ENCODE measurements at regions not wholly inside any gene's neighbourhood (a gene's known extent, or its start where the extent isn't known, plus 50 kb on each side); places are given as distances from the start of the nearest gene placed in this dataset.

DNA sequence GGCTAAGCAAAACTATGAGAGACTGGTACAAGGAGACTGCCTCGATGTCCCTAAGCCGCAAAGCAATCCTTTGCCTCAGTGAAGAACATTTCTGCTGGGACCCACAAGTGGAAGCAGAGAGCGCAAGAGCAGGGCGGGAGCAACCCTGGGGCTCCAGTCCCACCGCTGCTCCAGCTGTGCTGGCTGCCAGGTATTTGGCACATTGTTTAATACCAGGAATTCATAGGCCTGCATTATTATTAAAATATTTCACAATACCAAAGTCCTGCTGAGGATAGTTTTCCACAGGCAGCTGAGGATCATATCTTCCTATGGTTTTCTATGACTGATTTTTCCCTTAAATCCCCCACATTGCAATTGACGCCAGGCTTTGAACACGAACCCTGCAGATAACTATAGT is 163.5 kb upstream of the TLL1 start:
- H3K4me1 Mint-ChIP-seq: no peaks in the 10 kb centered on the region
- H3K27me3 Mint-ChIP-seq: no peaks in the 10 kb centered on the region
- no peak overlapping the region for H3K4me3 Mint-ChIP-seq
- no peak overlapping the region for H3K27ac Mint-ChIP-seq
- intact Hi-C loops (cut with micrococcal nuclease): no loop called here
- H3K36me3 Mint-ChIP-seq (ENCODE audit: low read depth): no peaks in the 10 kb centered on the region
- no peak for DNase-seq
- H3K9me3 Mint-ChIP-seq: no peaks in the 10 kb centered on the region

DNA sequence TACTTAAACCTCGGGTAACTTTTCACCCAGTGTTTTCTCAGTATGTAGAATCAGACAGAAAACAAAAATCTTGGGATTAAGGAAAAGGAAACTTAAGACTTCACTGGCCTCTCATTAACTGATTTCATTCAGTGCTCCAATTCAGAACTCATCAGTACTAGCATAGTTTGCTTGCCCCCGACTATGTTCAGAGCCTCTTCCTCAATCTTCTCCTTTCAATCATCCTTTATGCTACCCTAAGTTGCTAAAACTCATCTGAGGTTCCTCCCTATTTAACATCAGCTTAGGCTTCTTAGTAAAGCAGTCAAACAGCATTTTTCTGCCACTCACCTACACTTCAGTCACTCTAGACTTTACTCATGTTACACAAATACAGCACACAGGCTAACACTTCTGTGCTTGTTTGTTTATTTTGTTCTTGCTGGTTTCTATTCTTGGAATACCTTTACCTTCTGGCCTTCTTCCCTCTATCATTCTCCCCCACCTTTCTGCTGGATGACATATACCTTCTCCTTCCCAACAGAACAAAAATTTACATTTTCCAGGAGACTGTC is 163.0 kb upstream of the TLL1 start:
- H3K36me3 Mint-ChIP-seq (ENCODE audit: low read depth): no peaks in the 10 kb centered on the region
- H3K4me3 Mint-ChIP-seq: no peak overlapping the region
- no peaks in the 10 kb centered on the region for H3K27me3 Mint-ChIP-seq
- H3K4me1 Mint-ChIP-seq: no peaks in the 10 kb centered on the region
- intact Hi-C loops (cut with micrococcal nuclease): no loop called here
- H3K27ac Mint-ChIP-seq: no peak overlapping the region
- DNase-seq: no peak
- H3K9me3 Mint-ChIP-seq: no peaks in the 10 kb centered on the region

DNA sequence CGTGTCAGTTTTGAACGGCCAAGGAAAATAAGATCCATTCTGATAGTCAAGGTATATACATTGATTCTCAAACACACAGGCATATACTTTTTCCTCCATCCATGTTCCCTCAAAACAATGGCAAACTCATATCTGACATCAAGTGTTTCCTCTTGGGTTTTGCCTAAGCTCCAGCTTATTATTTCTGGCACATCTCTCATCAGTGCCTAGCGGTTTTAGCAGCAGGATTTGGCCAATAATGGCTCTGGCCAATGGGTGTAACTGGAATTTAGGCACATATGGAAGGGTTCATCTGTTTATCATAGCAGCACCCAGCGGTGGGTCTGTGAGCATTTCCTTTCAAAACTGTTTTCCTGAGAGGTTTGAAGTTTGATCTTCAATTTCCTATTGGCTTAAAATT is 161.6 kb upstream of the TLL1 start:
- Mint-ChIP-seq H3K9me3 (no peaks in the 10 kb centered on the region), H3K36me3 (ENCODE audit: low read depth) (no peaks in the 10 kb centered on the region), H3K4me3 (no peak overlapping the region), H3K4me1 (no peaks in the 10 kb centered on the region), H3K27ac (no peak overlapping the region), H3K27me3 (no peaks in the 10 kb centered on the region)
- intact Hi-C loops (cut with micrococcal nuclease): no loop called here
- DNase-seq: no peak

DNA sequence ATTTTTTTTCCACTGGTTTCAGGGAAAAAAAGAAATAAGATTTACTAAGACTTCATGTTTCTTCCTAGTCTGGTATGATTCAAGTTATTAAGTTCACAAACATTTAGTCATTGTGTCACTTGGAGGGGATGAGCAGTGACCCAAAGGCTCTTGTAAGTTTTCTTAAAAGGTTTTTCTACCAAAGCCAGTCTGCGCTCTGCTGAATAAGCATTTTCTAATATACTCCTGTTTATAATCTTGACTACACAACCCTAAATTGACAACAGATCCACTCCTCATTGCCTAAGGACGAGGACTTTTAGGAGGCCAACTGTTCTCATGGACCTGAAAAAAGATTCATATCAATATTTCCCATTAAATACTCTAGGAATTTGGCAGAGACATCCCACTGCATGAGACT is 161.1 kb upstream of the TLL1 start:
- Mint-ChIP-seq H3K4me3 (no peak overlapping the region), H3K36me3 (ENCODE audit: low read depth) (no peaks in the 10 kb centered on the region), H3K27me3 (no peaks in the 10 kb centered on the region), H3K9me3 (no peaks in the 10 kb centered on the region), H3K27ac (no peak overlapping the region), H3K4me1 (no peaks in the 10 kb centered on the region)
- DNase-seq: no peak
- intact Hi-C loops (cut with micrococcal nuclease): no loop called here

DNA sequence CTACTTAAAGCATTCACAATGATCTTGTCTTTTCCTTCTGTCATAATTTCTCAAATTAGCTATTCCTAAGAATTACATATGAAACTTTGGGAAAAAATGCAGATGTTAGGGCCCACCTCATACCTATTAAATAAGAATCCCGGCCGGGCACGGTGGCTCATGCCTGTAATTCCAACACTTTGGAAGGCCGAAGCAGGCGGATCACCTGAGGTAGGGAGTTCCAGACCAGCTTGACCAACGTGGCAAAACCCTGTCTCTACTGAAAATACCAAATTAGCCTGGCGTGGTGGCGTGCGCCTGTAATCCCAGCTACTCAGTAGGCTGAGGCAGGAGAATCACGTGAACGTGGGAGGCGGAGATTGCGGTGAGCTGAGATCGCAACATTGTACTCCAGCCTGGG is 158.4 kb upstream of the TLL1 start:
- no peaks in the 10 kb centered on the region for H3K36me3 Mint-ChIP-seq (ENCODE audit: low read depth)
- no peak overlapping the region for H3K4me3 Mint-ChIP-seq
- no peaks in the 10 kb centered on the region for H3K4me1 Mint-ChIP-seq
- H3K27ac Mint-ChIP-seq: no peak overlapping the region
- no peak for DNase-seq
- no peaks in the 10 kb centered on the region for H3K27me3 Mint-ChIP-seq
- intact Hi-C loops (cut with micrococcal nuclease): no loop called here
- H3K9me3 Mint-ChIP-seq: no peaks in the 10 kb centered on the region

DNA sequence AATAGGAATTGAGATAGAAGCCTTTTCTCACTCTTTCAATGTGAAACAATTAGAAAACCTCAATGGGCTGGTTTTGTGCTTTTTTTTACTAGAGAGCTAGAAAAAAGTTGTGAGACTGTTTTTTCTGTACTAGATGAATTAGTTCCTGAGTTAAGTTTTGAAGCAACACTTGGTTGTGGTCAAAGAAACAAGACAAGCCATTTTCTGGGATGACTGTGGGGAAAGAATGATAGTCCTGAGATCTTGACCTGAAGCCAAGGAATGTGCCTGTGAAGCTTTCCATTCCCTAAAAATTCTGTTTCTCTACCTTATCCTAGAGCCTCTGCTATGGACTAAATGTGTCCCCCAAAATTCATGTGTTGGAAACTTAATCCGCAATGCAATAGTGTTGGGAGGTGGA is 157.8 kb upstream of the TLL1 start:
- no peak for DNase-seq
- H3K27ac Mint-ChIP-seq: no peak overlapping the region
- no peaks in the 10 kb centered on the region for H3K36me3 Mint-ChIP-seq (ENCODE audit: low read depth)
- no peaks in the 10 kb centered on the region for H3K27me3 Mint-ChIP-seq
- no peaks in the 10 kb centered on the region for H3K9me3 Mint-ChIP-seq
- no peak overlapping the region for H3K4me3 Mint-ChIP-seq
- no peaks in the 10 kb centered on the region for H3K4me1 Mint-ChIP-seq
- intact Hi-C loops (cut with micrococcal nuclease): no loop called here

DNA sequence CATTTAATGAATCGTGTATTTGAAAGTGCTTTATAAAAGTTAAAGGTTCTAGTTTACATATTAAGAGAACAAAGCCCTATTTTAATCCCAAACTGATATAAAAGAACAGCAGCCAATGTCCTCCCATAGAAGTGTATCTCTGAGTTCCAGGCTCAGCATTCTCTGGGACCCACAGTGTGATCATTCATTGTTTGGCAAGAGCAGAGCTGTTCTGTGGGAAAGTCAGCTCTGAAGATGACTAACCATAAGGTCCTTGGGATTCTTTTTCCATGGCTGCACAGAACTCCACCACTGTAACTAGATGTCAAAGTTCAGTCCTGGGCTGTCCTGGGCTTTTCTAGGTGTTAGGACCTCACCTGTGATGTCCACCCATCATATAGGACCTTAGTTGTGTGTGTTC is 157.0 kb upstream of the TLL1 start:
- intact Hi-C loops (cut with micrococcal nuclease): no loop called here

DNA sequence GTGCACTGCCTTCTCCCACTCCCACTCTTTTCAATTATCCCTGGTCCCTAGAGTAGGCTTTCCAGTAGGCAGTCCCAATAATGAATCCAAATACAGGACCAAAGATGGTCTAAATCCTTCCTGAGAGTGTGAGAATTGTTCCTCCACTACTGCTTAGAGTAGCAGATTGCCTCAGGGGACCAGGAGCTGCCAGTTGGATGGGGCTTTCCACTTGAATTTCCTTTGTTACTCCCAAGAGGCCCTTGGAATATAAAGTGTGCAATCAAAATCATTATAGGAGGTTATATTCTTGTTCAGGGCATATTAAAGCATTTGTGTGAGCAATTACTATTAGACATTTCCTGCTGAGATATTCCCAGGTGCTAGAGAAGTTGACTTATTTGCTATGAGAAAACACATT is 156.6 kb upstream of the TLL1 start:
- Mint-ChIP-seq H3K27ac (no peak overlapping the region), H3K9me3 (no peaks in the 10 kb centered on the region), H3K4me3 (no peak overlapping the region), H3K4me1 (no peaks in the 10 kb centered on the region), H3K36me3 (ENCODE audit: low read depth) (no peaks in the 10 kb centered on the region), H3K27me3 (no peaks in the 10 kb centered on the region)
- DNase-seq: no peak
- intact Hi-C loops (cut with micrococcal nuclease): no loop called here

More for the DNA sequence above, 157.0 kb upstream of the TLL1 start:
- Mint-ChIP-seq H3K4me3 (no peak overlapping the region), H3K27ac (no peak overlapping the region), H3K36me3 (ENCODE audit: low read depth) (no peaks in the 10 kb centered on the region), H3K27me3 (no peaks in the 10 kb centered on the region), H3K9me3 (no peaks in the 10 kb centered on the region), H3K4me1 (no peaks in the 10 kb centered on the region)
- no peak for DNase-seq

DNA sequence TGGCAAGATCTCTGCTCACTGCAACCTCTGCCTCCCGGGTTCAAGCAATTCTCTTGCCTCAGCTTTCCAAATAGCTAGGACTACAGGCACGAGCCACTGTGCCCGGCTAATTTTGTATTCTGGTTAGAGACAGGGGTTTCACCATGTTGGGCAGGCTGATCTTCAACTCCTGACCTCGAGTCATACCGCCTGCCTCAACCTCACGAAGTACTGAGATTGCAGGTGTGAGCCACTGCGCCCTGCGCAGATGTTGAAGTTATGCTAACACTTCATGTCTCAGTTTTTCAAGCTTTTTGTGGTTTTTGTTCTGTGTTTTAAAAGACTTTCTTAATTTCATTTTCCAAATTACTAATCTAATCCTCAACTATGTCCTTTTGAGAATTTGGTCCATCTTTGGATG is 154.4 kb upstream of the TLL1 start:
- H3K9me3 Mint-ChIP-seq: no peaks in the 10 kb centered on the region
- no peak for DNase-seq
- no peaks in the 10 kb centered on the region for H3K4me1 Mint-ChIP-seq
- H3K36me3 Mint-ChIP-seq (ENCODE audit: low read depth): no peaks in the 10 kb centered on the region
- intact Hi-C loops (cut with micrococcal nuclease): no loop called here
- no peak overlapping the region for H3K4me3 Mint-ChIP-seq
- no peak overlapping the region for H3K27ac Mint-ChIP-seq
- no peaks in the 10 kb centered on the region for H3K27me3 Mint-ChIP-seq

DNA sequence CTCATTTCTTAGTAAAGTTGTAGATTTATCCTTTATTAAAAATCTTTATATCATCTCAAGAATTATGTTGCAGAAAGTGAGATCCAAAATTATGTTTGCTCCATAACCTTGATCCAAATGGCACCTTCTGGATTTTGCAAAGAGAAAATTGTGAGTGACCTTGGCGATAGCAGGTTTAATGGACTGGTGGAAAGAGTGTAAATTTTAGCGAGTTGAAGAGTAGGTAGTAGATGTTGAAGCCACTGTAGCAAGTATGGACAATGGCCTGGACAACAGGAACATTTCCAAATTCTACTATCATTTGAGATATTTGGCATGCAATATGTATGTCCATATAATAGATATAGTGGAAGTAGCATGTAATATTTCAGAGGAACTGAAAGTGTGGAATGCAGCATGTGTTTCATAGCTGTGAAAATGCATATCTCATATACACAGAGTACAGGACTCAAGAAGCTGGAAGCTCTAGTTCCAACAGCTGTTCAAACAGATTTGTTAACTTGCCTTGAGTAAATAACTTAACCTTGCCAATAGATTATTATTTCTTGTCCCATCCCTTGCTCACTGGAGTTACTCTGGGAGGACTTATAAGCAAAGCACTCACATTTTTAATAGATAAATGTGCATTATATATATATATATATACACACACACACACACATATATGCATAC is 152.5 kb upstream of the TLL1 start:
- H3K9me3 Mint-ChIP-seq: no peaks in the 10 kb centered on the region
- intact Hi-C loops (cut with micrococcal nuclease): no loop called here
- H3K27me3 Mint-ChIP-seq: no peaks in the 10 kb centered on the region
- H3K36me3 Mint-ChIP-seq (ENCODE audit: low read depth): no peaks in the 10 kb centered on the region
- DNase-seq: no peak
- H3K27ac Mint-ChIP-seq: no peak overlapping the region
- H3K4me1 Mint-ChIP-seq: no peaks in the 10 kb centered on the region
- no peak overlapping the region for H3K4me3 Mint-ChIP-seq

DNA sequence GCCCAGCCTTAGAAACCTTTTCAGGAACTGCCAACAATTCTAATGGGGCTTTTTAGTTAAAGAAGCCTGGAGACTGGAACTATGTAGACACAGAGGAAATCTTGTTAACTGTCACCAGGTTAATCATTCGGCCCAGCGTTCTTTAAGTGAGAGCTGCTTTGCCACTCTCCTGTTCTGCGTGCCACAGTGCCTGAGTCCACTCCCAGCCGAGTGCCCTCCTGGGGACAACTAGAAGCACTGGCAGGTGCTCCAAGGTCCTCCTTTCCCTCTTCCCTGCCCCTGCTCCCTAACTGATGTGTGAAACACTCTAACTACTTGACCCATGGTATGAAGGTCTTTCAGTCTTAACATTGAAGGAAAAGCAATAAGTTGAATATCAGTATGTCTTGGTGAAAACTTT is 151.2 kb upstream of the TLL1 start:
- H3K36me3 Mint-ChIP-seq (ENCODE audit: low read depth): no peaks in the 10 kb centered on the region
- H3K27ac Mint-ChIP-seq: no peak overlapping the region
- intact Hi-C loops (cut with micrococcal nuclease): no loop called here
- H3K9me3 Mint-ChIP-seq: no peaks in the 10 kb centered on the region
- no peaks in the 10 kb centered on the region for H3K4me1 Mint-ChIP-seq
- H3K4me3 Mint-ChIP-seq: no peak overlapping the region
- no peak for DNase-seq
- H3K27me3 Mint-ChIP-seq: no peaks in the 10 kb centered on the region

DNA sequence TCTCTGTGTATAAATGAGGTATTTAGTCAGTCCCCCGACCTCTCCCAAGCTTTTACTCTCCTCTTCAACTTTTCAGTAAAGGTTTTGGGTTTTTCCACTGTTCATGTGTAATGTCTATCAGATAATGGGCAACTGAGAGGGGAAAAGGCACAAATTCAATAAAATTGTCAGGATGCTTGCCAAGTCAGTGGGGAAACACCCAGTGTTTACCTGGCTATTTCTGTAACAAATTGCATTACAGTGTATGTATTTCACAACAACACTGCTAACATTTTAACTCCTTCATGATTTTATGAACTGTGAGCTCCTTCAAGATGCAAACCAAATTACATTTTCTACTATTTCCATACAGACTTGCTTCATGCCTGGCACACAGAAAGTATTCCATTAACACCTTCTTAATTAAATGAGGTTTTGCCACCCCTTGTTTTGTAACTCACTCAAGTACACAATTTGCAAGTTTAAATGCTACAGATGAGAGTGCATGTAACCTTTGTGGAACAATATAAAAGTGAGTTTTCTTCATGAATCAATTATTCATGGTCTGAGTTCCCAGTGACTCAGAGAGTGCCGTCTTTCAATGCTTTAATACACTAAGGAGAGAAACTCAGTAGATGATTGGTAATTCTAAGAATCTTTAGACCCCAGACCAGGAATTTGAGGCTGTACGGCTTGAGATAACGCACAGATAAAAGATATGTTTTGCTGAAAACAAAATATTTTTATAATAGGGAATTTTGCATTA is 149.8 kb upstream of the TLL1 start:
- no peaks in the 10 kb centered on the region for H3K4me1 Mint-ChIP-seq
- H3K27me3 Mint-ChIP-seq: no peaks in the 10 kb centered on the region
- H3K27ac Mint-ChIP-seq: no peak overlapping the region
- intact Hi-C loops (cut with micrococcal nuclease): no loop called here
- DNase-seq: no peak
- H3K4me3 Mint-ChIP-seq: no peak overlapping the region
- no peaks in the 10 kb centered on the region for H3K9me3 Mint-ChIP-seq
- no peaks in the 10 kb centered on the region for H3K36me3 Mint-ChIP-seq (ENCODE audit: low read depth)

DNA sequence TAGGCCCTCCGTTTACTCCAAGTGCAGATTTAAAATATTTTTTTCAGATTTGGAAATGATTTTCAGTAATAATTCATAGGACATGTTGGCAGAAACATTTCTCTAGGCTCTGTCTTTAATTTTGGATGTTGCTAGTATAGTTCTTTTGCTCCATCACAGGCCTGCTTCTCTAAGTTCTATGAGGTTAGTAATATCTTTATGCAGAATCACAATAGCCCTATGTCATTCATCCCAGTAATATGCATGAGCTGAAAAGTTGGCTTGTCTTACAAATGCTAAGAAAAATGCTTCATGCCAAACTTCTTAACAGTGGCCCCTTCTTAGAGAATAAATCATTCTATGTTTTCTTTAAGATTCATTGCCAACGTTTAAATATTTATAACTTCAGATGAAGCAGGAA is 148.3 kb upstream of the TLL1 start:
- Mint-ChIP-seq H3K4me1 (no peaks in the 10 kb centered on the region), H3K27me3 (no peaks in the 10 kb centered on the region), H3K27ac (no peak overlapping the region), H3K36me3 (ENCODE audit: low read depth) (no peaks in the 10 kb centered on the region), H3K9me3 (no peaks in the 10 kb centered on the region), H3K4me3 (no peak overlapping the region)
- DNase-seq: no peak
- intact Hi-C loops (cut with micrococcal nuclease): no loop called here

DNA sequence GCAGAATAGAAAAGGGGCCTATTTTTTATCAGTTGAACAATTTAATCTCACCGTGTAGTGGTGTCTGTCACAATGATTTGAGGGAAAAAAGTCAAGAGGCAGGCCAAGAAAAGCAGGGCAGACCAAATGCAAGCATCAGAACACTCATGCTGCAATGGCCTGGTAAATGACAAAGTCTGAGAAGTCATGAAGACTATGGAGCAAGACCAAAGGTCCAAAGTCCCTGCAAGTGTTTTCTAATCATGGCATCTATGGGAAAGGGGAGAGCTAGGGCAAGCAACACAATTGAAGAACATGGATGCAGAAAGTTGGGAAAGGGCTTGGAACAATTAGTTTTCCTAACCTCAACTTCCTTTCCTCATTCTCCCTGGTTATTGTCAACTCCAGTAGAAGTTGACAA is 147.7 kb upstream of the TLL1 start:
- Mint-ChIP-seq H3K9me3 (no peaks in the 10 kb centered on the region), H3K27ac (no peak overlapping the region), H3K27me3 (no peaks in the 10 kb centered on the region), H3K4me1 (no peaks in the 10 kb centered on the region), H3K4me3 (no peak overlapping the region), H3K36me3 (ENCODE audit: low read depth) (no peaks in the 10 kb centered on the region)
- DNase-seq: no peak
- intact Hi-C loops (cut with micrococcal nuclease): no loop called here

DNA sequence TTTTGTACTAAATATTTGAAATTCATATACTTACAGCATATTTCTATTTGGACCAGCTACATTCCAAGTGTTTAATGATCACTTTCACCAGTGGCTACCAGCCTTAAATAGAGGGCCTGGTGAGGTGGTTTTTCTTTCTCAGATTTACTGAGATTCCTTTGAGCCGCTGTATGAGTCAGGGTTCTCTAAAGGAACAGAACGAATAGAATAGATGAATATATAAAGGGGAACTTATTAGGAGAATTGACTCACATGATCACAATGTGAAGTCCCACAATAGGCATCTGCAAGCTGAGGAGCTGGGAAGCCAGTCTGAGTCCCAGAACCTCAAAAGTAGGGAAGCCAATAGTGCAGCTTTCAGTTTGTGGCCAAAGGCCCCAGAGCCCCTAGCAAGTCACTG is 146.2 kb upstream of the TLL1 start:
- intact Hi-C loops (cut with micrococcal nuclease): no loop called here

More for the DNA sequence above, 146.2 kb upstream of the TLL1 start:
- no peaks in the 10 kb centered on the region for H3K4me1 Mint-ChIP-seq
- no peak overlapping the region for H3K4me3 Mint-ChIP-seq
- DNase-seq: no peak
- no peaks in the 10 kb centered on the region for H3K36me3 Mint-ChIP-seq (ENCODE audit: low read depth)
- H3K27me3 Mint-ChIP-seq: no peaks in the 10 kb centered on the region
- H3K27ac Mint-ChIP-seq: no peak overlapping the region
- H3K9me3 Mint-ChIP-seq: no peaks in the 10 kb centered on the region
